Occipital lobe (tissue), 1 donor: ENCODE measurements at regions not wholly inside any gene's neighbourhood (a gene's known extent, or its start where the extent isn't known, plus 50 kb on each side); places are given as distances from the start of the nearest gene placed in this dataset.

Experiments
- DNase-seq: peaks from one replicate; lab custom pipeline; 2025; lab: John Stamatoyannopoulos, UW

DNA sequence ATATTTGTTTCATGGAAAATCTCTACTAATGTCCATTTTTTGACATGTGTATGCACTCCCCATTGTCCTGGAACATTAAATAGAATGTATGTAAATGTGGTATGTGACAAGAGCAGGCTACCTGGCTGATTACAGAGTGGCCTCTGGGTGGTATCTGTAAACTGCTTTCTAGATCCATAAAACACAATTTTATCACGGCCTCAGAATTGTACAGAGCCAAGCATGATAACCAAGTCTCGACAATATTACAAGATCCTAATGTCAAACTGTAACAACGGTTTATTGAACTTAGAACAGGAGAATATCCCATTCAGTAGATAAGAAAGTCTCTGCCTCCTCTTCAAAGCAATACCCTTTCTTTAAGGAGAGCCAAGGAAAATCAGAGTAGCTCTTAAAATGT lies 212.4 kb downstream of the PCDH7 start:
- no peak for DNase-seq

DNA sequence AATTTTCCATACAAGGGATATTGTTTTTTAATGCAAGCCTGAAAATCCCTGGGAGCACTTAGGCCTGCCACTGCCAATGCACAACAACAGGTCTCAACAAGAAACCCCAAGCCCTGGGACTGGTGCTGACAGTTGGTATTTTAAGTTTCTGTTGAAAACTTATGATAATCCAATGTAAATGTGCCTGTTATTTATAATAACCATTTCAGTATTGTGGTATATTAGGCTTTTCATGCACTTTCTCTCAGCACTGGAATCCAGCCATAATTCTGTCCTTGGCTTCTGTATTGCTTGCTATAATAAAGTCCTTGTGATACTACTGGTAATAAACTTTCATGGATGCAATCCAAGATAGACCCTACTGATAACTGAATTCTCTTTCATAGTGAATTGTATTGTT lies 218.9 kb downstream of the PCDH7 start:
- no peak for DNase-seq

DNA sequence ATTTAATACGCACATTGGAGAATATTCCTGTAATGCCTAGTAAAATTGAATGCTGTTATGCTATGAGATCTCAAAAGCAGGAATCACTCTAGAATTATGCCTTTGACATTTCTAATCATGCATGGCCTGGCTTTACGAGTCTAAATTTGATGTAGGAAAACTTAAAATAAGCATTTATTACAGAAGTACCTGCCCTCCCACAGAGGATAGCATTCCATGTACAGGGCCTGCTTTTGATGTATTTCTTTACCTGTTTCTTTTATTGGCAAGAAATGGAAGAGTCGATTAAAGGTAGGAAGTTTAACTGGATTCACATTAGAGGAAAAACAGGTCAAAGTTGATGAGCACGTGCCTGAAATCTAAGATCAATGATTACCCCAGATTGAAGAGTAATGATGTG lies 219.5 kb downstream of the PCDH7 start:
- no peak for DNase-seq

DNA sequence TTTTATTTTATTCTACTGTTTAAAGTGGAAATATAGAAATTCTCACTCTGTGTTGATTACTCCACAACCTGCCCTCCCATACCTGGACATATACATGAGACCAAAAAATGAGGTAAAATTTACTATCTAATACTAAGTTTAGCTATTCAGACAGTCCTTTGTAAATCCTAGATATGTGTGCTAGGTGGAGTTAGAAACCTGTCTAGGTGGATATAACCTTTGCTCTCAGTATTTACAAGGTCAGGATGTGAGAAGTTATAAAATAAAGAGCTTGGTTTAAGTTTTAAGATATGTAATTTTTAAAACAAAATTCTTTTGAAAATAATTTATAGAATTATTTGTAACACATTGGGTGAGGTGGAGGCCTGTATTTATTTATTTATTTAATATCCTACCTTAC lies 221.5 kb downstream of the PCDH7 start:
- no peak for DNase-seq

DNA sequence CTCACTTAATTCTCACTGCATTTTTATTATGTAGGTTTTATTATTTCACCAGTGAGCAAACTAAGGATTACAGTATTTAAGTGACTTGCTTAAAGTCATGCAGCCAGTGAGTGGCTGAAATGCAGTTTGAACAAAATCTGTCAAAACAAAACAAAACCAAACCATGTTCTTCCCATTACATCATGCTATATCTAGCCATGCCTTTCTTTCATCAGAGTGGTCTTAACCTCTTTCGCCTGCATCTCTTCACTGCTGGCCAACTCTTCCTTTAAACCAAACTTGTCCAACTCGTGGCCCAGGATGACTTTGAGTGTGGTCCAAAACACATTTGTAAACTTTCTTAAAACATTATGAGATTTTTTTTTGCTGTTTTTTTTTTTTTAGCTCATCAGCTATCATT lies 223.2 kb downstream of the PCDH7 start:
- no peak for DNase-seq

DNA sequence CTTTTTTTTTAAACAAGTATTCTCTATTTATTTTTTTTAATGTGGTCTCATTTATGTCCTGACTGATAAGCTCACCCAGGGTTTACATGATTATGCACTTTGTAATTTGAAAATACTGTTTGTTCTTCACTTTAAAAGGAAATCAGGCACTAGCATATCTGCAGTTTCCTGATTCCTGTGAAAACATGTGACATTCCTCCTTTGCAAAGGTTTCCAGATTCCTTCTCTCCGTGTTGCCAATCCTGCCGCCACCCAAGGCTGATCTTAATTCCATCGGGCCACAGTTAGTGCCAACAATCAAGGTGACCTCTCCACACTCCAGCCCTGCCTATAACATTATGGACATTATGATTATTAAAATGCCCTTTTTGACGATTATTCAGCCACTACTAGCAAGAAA lies 225.4 kb downstream of the PCDH7 start:
- DNase-seq, result no peak

DNA sequence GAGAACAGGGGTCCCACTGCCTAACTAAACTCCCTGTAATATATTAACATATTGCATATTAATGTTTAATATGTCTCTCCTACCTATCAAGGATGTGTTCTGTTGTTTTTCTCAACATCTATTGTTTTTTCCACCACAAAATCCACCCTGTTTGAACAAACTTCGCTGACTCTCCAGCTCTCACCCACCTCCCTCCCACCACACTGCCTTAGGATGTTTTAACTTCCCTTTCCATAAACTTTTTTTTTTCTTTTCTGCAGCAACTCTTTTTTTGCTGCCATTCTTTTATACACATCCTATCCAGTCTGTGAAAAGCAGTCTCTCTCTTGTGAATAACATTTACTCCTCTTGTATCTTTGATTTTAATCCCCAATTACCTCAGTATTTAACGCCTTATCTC lies 226.1 kb downstream of the PCDH7 start:
- DNase-seq, result no peak

DNA sequence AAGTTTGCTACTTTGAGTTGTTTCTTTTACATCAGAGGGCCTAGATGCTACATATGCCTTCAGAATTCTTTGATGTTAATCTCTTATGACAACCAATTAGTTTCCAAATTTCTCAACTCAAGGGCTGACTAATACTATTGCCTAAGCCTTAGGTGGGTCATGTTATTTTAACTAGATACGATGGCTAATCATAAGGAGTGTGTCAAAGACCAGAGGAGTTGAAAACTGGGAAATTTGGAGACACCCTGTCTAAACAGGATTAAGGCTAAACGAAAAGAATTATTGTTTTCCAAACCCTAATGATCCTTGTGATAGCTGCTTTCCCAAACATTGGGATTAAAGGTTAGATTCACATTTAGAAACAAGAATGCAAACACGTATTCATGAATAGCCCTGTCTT lies 228.5 kb downstream of the PCDH7 start:
- DNase-seq, result no peak

DNA sequence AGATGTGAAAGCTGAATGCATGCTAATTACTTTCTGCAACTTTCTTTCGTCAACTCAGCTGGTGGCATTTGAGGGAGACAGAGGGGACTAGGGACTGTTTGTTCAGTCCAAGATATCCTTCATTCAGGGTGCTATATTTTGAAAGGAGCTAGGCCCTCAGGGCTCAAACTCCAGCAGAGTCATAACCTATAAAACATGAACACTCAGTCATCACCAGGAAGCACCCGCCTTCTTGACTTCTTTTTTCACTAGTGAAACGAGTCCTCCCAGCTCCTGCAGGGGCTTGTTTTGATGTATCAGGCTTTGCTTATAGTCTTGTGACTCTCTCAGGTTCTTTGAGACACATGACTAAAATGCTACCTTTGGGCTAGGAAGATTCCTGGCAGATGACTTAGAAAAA lies 230.6 kb downstream of the PCDH7 start:
- no peak for DNase-seq

DNA sequence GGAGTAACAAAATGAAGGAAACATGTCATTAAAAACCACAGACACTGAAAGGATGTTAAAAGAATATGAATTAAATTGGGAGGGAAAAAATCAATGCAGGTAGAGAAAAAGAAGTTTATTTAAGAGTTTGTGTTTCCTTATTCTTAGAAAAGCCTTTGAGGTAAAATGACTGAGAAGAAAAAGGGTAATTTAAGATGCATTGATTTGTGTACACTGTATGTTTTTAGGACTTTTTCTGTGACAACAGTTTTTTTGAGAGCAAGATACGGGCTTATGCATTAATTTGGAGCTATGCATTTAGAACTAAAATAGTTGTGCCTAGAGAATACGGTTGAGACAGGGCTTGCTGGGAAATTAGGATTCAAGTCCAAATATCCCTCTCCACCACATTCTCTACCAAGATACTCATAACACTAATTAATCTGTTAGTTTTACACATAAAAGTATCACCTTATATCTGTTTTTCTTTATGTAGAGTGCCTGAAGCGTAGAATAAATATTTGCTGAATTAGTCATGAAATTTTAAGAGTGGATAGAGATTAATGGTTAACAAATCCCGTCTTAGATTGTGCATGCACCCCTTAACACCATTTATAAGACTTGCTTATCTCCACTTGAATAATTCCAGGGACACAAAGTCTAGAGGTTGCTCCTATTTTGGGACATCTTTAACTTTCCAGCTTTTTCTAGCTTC lies 232.5 kb downstream of the PCDH7 start:
- no peak for DNase-seq

DNA sequence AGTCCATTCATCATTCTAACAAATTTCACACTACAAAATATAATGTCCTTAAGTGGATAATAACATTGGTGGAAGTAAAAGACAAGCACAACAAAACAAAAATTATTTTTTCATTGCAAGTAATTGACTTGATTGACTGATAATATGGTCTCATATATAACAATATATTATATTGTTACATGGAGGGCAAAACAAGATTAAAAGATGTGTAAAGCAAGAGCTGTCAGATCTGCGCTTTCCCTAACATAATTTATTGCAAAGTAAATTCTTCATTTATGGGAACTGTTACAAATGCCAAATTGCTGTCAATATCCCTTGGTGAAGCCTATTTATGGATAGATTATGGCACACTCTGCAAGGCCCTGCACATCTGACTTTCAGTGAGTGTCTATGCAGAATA lies 233.6 kb downstream of the PCDH7 start:
- no peak for DNase-seq

DNA sequence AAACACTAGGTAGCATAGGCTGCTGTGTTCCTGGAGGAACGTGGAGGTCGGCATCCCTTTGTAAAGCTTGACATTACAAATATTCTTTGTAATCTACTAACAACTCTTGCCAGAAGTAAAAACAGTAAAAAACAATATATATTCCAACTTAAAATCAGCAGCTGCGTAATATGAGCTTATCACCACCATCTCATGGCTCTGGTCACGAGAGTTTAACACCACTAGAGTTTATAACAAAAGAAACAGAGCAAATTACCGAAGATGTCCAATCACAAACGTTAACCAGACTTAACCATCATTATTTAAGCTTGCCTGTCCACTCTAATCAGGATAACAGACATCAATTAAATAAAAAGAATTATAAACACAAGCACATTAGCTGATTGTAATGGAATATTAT lies 236.7 kb downstream of the PCDH7 start:
- no peak for DNase-seq

DNA sequence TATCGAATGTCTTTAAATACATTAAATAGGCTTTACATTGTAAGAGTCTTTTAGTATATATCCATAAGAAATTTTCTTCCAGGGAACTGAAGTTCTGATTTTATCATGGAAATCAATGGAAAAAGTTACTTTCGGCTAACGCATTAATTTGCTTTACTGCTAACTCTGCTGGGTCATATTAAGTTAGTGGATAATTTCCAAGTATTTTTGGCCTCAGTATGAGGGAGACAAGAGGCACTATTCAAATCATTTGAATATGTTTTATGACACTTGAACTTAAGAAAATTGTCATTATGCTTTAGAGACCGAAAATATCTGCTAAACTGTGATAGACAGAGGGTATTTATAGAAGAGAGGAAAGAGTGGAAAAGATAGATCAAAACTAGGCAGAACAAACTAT lies 237.5 kb downstream of the PCDH7 start:
- DNase-seq, result no peak

DNA sequence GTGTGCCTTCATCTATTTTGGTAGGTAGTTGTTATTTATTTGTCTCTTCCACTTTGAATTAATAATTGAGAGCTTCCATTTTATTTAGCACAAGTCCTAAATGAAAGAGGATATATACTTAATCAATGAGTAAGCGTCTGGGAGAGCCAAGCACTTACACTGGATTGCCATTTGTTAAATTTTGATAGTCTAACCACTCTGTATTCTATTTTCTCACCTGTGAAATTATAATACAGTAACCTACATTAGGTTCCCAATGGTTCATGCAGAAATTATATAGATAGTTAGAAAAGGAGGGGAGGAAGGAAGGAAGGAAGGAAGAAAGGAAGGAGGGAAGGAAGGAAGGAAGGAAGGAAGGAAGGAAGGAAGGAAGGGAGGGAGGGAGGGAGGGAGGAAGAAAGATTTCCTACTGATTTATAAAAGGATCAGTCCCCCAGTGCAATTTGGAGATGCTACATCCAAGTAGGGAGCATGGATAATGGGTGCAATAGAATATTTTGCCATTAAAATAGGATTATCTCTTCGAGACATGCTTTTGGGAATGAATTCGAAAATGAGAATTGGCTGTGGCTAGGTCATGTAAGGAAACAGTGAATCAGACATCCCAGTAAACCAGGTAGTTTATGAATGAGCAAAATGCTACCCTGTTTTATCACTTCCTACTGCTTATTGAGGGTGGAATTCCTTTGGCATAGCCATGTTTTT lies 239.8 kb downstream of the PCDH7 start:
- no peak for DNase-seq

DNA sequence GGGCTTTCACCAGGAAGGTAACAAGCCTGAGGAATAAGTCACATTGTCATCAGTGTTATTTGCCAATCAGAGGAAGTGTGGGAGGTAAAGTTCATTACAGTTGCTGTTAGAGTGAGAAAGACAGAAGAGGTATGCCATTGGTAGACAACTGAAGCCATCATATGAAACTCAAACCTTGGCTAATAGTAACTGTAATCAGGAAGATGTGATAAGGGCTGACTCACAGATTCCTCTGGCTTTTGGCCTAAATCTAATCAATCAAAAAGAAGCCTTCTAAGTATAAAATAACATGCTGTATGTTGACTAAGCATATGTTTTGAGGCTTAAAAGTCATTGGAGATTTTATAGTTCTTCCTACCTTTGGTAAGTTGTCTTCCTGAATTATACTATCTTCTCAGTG lies 242.8 kb downstream of the PCDH7 start:
- no peak for DNase-seq

DNA sequence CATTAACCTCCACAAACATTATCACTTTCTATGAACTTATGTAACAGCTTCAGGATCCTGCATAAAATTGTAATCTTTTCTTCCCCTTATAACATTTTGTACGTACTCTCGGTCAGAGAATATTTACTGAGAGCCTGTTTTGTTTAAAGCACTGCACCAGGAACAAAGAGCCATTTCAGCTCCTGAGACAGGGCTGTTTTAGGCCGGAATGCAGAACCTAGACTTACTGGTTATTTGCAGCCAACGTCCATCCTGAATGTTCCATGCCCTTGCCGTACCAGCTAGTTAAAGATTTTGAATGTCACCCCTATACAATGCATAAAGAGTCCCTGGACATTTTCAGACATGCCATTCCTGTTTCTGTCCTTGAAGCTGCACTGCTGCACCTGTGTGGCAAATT lies 248.8 kb downstream of the PCDH7 start:
- DNase-seq, result no peak

DNA sequence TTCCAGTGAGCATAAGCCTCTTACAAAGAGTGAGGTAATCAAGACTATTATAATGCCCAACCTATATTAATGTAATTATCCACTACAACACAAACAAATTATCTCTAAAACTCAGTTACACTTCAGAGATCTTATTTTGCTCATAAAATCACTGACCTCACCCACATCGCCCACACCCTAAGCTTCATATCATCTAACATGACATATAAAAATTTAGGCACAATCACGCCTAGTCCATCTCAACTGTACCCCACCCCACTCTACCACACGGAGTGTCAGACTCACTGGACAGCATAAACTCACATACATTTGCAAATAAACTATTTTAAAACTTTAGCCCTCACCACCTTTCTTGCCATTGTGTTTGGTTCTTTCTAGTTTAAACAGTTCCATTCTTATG lies 252.4 kb downstream of the PCDH7 start:
- DNase-seq, result no peak

DNA sequence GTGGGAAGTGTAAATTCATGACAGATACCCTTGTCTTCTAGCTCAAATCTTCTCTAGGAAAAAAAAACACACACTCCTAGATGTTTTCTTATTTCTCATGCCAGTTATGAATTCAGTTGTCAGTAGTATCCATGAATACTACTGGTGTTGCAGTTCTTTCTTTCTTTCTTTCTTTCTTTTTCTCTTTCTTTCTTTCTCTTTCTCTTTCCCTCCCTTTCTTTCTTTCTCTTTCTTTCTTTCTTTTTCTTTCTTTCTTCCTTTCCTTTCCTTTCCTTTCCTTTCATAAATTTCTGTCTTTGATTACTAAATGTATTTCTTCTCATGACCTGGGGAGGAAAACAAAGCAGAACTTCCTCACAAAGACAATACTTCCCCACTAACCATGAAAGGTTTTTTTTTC lies 253.8 kb downstream of the PCDH7 start:
- DNase-seq, result no peak

DNA sequence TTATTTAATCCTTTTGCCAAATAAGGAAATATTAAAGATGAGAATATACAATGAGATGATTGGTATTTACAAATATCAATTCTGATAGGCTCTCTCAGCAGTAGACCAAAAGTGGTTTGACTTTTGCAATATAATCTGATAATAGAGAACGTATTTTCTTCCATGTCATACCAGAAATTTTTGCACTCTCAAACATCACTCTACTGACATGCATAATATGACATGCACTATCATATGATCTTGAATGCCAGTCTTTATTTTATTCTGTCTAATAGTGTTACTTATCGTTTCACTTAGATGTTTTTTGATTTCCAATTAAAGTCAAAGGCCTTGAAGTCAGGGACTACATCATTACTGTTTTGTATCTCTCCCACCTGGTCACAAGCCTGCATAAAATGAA lies 259.2 kb downstream of the PCDH7 start:
- DNase-seq, result no peak

DNA sequence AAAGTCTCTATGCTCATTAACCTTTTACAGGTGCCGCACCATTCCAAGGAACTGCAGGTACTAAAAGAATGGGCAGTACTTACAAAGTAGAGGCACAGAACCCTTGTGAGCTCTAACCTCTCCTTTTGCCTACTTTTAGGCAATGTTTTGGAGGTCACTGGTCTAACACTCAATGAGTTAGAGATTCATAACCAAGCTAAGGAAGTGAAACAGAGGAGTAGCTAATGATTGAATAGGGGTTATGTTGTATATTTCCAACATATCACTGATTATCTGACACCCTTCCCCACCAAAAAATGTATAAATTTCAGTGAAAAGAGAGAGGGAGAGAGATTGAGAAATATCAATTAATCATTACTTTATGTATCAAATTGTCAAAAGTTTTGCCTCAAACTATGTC lies 269.3 kb downstream of the PCDH7 start:
- DNase-seq, result no peak

DNA sequence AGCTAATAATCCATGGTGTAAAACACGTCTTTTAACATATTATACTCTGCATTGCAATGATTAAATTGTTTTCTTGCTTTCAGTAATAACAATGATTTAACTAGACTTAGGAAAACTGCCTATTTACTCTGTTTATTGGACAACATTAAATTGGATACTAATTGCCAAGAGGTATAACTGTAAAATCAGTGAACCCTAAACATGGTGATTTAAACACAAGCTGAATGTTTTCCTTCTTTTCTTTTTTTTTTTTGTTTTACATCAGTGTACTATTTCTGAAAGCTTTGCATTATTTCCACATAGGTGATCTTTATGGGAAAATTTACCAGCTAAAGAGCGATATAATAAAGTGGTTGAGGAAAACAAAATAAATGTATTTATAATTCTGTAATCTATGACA lies 276.7 kb downstream of the PCDH7 start:
- no peak for DNase-seq

DNA sequence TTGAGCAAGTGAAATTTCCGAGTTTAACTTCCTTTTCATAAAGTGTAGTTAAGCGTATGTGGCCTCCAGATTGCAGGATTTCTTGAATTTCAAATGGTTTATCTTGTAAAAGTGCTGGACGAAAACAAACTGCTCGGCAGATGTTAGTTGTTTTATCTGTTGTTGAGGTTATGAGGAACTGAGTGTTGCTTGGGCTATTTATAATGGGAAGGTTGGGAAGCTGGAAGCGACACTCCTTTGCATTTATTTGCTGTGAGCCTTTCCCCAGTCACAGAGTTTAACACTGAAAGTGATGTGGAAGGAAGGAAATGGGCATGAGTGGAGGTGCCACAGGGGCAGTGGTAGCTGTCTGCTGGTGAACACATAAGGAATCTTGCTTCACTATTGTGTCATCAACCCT lies 284.9 kb downstream of the PCDH7 start:
- no peak for DNase-seq

DNA sequence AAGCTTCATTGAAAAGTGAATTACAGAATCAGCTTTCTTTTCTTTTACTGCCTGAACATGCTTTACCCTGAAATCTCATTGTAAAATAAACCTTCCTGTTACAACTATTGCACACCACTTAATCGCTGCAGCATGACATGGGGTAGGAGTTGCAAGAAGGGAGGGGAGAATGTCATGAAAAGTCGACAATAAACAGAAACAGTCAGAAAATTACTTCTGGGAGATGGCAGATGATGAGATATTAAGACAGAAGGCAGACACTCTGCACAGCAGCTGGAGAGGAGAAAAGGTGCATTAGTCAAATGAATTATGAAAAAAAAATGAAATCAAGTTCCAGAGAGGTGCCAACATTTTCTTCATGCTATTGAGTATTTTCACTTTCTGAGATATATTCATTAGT lies 287.7 kb downstream of the PCDH7 start:
- no peak for DNase-seq

DNA sequence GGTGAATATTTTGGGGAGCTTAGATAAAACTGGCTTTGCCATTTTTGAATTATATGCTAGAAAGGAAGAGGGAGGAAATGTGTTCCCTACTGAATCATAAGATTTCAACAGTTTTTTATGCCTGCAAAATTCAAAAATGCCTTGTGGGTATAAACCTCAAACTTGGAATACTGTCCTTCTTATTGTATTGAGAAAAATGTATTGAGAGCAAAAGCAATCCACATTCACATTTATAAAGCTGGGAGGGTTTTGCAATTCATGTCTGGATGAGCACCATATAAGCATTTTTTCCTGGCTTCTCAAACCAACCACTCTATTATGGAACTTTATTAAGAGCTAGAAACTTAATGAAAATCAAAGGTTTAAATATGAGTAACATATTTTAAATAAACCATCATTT lies 289.8 kb downstream of the PCDH7 start:
- no peak for DNase-seq
